ENCODE measurements at regions not wholly inside any gene's neighbourhood (a gene's known extent, or its start where the extent isn't known, plus 50 kb on each side); places are given as distances from the start of the nearest gene placed in this dataset.

- no peak for DNase-seq (ENCODE audit: low read depth in 2 of 2)
These were observed 224.0 kb upstream of the LNX1 start for GRCh38 chr4:53815281-53815680.

GRCh38 chr4:53813998-53814397 lies 222.7 kb upstream of the LNX1 start:
- no peak for DNase-seq (ENCODE audit: low read depth in 2 of 2)

- DNase-seq (ENCODE audit: low read depth in 2 of 2) = no peak
These were observed 219.4 kb upstream of the LNX1 start for GRCh38 chr4:53810643-53811042.

- DNase-seq (ENCODE audit: low read depth in 2 of 2) = no peak
These were observed 218.5 kb upstream of the LNX1 start for GRCh38 chr4:53809816-53810215.

GRCh38 chr4:53805291-53805690 lies 214.0 kb upstream of the LNX1 start:
- no peak for DNase-seq (ENCODE audit: low read depth in 2 of 2)

- no peak for DNase-seq (ENCODE audit: low read depth in 2 of 2)
These were observed 213.4 kb upstream of the LNX1 start for GRCh38 chr4:53804719-53805118.

- no peak for DNase-seq (ENCODE audit: low read depth in 2 of 2)
These were observed 211.2 kb upstream of the LNX1 start for GRCh38 chr4:53802500-53802899.

- DNase-seq (ENCODE audit: low read depth in 2 of 2) = no peak
These were observed 210.1 kb upstream of the LNX1 start for GRCh38 chr4:53801373-53801772.

- DNase-seq (ENCODE audit: low read depth in 2 of 2) = no peak
These were observed 209.5 kb upstream of the LNX1 start for GRCh38 chr4:53800741-53801140.

GRCh38 chr4:53793096-53793495 lies 201.8 kb upstream of the LNX1 start:
- no peak for DNase-seq (ENCODE audit: low read depth in 2 of 2)

GRCh38 chr4:53790286-53790685 lies 199.0 kb upstream of the LNX1 start:
- no peak for DNase-seq (ENCODE audit: low read depth in 2 of 2)

GRCh38 chr4:53788621-53789020 lies 197.3 kb upstream of the LNX1 start:
- DNase-seq (ENCODE audit: low read depth in 2 of 2) = no peak

GRCh38 chr4:53788011-53788410 lies 196.7 kb upstream of the LNX1 start:
- no peak for DNase-seq (ENCODE audit: low read depth in 2 of 2)

GRCh38 chr4:53786632-53787031 lies 195.3 kb upstream of the LNX1 start:
- DNase-seq (ENCODE audit: low read depth in 2 of 2) = no peak

- no peak for DNase-seq (ENCODE audit: low read depth in 2 of 2)
These were observed 194.7 kb upstream of the LNX1 start for GRCh38 chr4:53785996-53786395.

GRCh38 chr4:53784112-53784511 lies 192.8 kb upstream of the LNX1 start:
- no peak for DNase-seq (ENCODE audit: low read depth in 2 of 2)

- DNase-seq (ENCODE audit: low read depth in 2 of 2) = no peak
These were observed 192.0 kb upstream of the LNX1 start for GRCh38 chr4:53783208-53783859.

- DNase-seq (ENCODE audit: low read depth in 2 of 2) = no peak
These were observed 191.2 kb upstream of the LNX1 start for GRCh38 chr4:53782458-53782845.

GRCh38 chr4:53781629-53782457 lies 190.6 kb upstream of the LNX1 start:
- no peak for DNase-seq (ENCODE audit: low read depth in 2 of 2)

GRCh38 chr4:53780736-53781400 lies 189.6 kb upstream of the LNX1 start:
- no peak for DNase-seq (ENCODE audit: low read depth in 2 of 2)

GRCh38 chr4:53779025-53779424 lies 187.7 kb upstream of the LNX1 start:
- DNase-seq (ENCODE audit: low read depth in 2 of 2) = no peak

- no peak for DNase-seq (ENCODE audit: low read depth in 2 of 2)
These were observed 186.9 kb upstream of the LNX1 start for GRCh38 chr4:53778155-53778554.
